ENCODE measurements at regions not wholly inside any gene's neighbourhood (a gene's known extent, or its start where the extent isn't known, plus 50 kb on each side); places are given as distances from the start of the nearest gene placed in this dataset.

DNA sequence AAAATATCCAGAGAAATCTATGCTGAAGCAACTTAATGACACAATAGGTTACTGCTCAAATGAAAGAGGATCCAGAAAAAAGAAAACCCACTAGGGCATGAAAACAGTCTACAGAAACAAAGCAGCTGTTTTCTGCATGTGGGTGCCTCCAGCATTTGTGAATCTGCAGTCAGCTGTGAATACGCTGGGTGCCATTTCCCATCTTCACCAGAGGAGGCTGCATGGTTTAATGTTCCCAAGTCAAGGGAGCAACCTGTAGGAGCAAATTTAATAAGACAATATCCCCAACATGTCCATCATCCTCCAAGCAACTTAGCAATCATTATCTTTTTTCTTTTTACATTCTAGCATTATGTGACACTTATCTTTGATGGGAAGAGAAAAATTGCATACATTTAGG lies 396.6 kb downstream of the BRINP2 start:
- DNase-seq: peak; percentile 10

DNA sequence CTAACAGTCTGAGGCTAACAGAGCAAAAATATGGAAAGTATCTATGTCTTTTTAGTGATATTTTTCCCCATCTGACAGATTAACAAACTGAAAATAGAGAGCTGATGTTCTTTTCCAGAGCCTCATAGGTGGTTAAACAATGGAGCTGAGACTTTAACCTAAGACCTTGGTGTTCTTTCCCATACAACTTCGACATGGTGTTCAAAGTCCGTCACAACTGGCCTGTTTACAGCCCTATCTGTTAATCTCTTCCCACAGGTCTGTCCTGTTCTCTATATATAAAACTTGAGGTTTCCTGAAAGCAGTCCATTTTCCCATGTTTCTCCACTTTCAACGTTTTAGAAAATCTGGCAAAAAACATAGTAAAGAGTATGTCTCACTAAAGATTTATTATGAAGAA lies 395.7 kb downstream of the BRINP2 start:
- DNase-seq: no peak

- no peak for DNase-seq
Observed at GRCh38 chr1:177561436-177561835, 390.7 kb downstream of the BRINP2 start.

- no peak for DNase-seq
Observed at GRCh38 chr1:177558372-177558771, 387.6 kb downstream of the BRINP2 start.

- DNase-seq: no peak
Observed at GRCh38 chr1:177556163-177556562, 385.4 kb downstream of the BRINP2 start.

GRCh38 chr1:177547200-177547599 lies 376.4 kb downstream of the BRINP2 start:
- DNase-seq: no peak

DNA sequence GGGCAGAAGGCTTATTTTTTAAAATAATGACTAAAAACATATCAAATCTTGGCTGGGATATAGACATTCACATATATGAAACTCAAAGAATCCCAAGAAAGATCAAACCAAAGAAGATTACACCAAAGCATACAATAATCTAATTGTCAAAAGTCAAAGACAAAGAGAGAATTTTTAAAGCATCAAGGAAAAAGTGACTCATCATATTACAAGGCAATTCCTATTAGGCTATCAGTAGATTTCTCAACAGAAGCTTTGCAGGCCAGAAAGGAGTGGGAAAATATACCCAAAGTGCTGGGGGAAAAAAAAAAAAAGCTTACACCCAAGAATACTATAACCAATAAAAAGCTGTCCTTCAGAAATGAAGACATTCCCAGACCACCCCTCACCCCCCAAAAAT lies 375.6 kb downstream of the BRINP2 start:
- no peak for DNase-seq

DNA sequence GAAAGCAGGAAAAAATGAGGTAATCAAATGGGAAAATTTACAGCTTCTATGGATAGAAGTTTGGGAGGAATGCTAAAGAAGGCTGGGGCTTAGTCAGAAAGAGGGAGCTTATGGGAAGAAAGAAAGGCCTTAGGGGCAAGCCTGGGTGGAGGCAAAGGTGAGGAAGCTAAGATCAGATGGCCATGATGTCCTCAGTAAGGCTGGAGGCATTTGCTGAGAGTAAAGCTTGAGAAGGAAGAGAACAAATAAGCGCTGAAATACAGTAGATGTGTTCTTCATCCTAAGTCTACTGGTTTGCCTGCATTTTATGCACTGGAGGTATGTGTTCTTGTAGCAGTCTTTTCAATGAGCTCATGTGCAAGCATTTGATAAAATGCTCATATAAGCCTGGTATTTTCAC lies 355.4 kb downstream of the BRINP2 start:
- DNase-seq: no peak

GRCh38 chr1:177525176-177525575 lies 354.4 kb downstream of the BRINP2 start:
- no peak for DNase-seq

DNA sequence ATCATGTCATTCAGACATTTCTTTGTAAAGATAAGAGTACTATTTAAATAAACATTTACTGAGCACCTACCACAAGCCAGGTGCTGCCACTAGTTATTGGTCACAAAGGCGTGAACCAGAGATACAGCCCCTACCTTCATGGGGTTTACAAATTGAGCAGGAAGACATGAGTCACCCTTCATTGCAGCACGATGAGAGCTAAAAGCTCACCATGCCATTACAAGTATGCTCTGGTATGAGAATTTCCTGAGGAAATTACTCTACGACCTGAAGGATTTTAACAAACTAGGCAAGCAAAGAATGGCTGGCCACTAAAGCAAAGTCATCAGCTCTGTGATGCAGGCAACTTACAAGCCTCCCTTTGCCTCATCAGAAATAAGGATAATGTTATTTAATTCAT lies 346.8 kb downstream of the BRINP2 start:
- no peak for DNase-seq

DNA sequence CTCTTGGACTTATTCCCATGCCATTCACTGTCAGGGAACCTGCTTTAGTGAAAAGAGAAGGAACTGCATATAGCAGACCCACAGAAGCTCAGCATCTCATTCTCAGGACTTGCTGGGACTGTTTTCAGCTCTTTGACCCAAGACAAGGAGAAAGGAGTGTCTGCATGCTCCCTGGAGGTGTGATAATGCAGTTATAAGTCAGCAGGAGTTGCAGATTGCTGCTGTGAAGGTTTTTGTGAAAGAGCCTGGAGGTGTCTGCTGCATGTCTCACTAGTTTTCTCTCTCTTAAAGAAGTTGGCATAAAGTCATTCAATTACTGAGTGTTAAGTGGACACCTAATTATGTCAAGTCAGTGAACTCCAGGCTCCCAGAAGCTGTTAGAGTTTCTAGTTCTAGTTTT lies 343.4 kb downstream of the BRINP2 start:
- DNase-seq: no peak

- DNase-seq: no peak
Observed at GRCh38 chr1:177511036-177511435, 340.3 kb downstream of the BRINP2 start.

DNA sequence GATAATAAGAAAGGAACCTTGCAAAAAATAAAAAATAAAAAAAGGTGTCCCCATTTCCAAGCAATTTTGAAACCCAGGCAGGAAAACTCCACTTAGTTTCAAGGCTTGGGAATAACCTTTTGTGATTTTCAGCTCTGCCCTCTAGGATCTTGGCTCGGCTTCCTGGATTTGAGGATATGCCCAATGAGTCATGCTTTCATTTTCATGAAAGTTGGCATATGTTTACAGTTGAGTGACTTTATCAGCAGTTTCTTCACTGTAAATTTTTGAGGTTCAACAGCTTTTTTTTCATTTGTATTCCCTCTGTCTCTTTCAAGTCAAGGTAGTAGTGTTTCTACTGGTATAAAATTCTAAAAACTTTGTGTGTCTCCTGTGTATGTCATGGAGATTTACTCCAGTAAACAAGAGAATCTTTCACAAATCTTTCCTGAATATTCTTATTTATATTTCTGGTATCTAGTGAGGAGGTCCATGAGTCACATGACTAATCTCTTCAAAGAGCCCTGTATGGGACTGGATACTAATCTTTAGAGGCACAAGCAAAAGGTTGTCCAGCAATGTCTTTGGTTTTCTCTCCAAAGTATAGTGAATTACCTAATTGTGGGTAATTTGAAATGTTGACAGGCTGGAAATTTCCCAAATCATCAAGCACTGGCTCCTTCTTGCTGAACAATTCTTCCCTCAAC lies 335.3 kb downstream of the BRINP2 start:
- DNase-seq: no peak

DNA sequence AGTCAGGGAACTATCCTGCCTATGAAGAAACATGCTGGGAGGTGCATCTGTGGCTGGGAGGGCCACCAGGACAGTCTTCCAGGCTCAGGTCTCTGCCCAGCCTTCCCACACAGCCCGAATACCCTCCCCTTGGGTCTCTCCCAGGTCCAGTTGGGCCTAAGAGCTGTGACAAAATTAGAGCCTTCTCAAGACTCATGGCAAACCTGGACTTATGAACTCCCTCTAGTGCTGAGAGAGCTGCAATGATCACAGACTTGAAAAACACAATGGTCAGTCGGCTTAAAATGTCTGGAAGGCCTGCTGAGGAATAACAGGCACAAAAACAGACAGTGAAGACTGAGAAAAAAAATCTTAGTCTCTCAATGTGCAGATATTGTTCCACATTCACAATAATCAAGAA lies 325.1 kb downstream of the BRINP2 start:
- DNase-seq: no peak

DNA sequence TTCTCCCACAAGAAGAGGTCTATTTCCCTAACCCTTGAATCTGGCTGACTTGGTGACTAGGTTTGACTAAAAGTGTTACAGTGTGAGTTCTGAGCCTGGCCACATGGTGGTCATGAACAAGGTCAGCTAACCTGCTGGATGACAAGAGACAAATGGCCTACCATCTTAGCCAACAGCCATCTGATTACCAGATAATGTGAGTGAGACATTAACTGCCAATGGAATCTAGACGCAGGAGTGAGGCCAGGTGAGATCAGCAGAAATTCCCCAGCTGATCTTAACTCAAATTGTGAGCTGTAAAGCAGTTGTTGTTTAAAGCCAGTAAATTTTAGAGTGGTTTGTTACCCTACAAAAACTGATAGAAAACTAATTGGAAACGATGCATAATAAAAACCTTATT lies 320.0 kb downstream of the BRINP2 start:
- no peak for DNase-seq

DNA sequence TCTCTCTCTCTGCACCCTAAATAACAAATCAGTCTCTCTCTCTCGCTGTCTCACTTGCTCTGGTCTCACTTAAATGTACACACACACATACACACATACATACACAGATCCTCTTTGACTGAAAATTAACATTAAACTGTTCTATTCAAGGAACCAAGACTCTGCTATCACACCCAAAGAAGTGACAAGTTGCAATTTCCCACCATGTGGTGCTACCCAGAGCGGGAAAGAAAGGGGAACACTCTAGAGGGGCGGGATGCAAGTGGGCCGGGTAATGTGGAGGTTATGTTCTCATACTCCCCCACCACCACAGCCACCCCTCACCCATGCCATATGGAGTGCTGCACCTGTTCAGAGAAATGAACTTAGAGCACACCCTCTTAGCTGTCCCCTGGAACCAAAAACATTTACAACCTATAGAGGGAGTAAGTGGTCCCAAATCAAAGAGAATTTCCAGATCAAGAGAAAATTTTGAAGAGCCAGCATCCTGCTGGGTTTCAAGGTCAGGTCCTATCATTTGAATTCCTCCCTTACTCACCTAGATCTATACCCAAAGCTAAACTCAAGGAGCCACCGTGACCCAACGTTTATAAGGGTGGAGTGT lies 319.4 kb downstream of the BRINP2 start:
- DNase-seq: no peak

DNA sequence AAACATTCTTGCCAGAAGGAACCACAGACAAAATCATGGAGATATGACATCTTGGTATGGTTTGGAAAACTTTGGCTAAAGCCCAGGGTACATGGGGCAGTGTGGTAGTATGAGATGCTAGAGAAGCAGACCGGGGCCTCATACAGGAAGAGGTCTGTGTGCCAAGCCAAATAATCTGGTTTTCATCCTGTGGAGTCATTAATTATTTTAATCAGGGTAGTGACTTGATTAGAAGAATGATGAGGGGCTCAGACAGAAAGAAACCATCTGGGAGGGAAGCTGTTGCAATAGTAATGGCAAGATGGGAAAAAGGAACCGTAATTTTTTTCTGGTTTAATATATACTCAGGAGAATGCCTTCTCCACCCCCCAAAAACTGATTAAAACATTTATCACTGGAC lies 318.0 kb downstream of the BRINP2 start:
- no peak for DNase-seq

DNA sequence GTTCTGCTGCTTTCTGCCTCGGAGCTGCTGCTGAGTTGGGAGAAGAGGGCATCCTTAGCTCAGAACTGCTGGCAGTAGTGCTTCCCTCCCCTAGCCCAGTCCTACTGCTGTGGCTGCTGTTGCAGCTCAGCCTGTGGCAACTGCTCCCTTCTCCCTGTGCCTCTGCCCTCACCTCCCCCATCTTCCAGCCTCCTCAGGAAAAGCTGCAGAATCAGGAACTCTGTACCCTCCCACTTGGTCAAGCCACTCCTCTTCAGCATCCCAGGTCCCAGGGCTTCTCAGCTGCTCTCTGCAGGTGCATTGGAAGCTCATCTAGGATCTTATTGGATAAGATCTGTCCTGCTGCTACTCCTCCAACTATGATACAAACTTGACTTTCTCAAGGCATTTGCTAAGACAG lies 316.7 kb downstream of the BRINP2 start:
- DNase-seq: no peak

DNA sequence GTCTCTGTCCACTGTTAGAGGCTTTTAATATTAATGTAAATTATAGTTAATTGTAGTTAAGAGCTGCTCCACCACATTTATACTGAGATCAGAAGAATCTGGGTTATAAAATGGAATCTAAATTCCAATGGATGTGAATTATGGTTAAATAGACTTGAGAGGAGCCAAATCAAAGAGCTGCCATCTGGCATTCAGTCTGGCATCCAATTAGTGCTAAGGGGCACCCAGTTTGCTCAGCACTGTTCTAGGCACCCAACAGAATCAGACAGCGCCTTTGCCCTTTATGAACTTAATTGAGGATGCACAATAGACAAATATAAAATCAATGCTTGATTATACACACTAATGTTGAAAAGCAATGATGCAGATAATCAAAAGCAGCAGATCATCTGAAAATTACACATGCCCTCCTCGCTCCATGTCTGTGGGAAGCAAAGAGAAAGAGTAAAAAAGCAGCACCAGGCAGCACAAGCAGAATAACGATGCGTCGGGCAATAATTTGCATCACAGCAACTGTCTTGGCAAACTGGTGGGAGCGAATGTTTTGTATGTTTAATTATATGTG lies 310.1 kb downstream of the BRINP2 start:
- DNase-seq: no peak

DNA sequence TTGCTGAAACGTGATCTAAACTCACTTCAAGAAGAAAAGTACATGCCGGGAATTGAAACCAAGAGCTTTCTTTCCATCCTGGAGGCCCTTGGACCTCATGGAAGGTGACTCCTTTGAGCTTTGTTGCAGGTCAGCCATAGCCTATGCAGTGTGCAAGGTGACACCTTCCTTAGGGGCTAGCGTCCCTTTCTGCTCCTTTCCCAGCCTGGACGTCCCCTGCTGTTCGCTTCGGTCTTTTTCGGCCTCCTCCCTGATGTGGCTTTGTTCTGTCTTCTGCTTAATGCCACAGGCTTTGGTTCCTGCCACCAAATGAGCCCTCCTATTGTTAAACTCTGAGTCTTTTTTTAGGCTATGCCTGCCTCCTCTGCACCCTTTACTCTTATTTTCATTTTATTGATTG lies 308.8 kb downstream of the BRINP2 start:
- no peak for DNase-seq

DNA sequence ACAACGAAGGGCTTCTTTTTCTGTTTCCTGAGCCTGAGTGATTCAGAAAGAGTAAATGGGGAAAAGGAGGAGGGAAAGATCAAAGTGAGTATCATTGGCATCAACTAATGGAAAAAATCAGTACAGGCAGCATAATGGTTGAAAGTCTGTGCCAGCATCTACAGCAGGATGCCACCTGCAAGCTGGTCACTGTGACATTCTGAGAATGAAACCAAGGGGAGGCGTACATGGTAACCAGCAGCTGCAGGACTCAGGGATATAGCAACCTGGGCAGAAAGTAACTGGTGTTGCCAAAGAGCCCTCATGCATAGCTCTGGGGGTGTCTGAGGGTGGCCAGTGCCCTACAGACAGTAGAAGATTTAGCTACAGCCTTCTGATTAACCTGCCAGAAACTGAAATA lies 305.9 kb downstream of the BRINP2 start:
- DNase-seq: peak; percentile 23

DNA sequence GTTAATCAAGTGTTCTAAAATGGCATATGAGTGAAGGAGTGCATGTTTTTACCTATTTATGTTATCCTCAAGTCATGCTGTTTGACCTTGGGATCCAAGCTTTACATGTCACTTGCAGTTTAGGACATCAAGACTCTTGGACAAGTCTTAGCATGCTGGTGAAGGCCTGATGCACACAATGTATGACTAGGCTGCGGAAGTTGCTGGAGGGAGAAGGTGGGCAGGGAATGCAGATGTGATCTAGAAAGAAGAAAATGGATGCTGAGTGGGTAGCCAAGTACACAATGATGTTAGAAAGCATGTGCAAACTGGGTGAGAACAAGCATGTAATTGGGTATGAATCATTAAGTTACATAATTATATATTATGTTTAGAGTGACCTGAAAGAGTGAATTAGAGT lies 301.8 kb downstream of the BRINP2 start:
- DNase-seq: no peak

DNA sequence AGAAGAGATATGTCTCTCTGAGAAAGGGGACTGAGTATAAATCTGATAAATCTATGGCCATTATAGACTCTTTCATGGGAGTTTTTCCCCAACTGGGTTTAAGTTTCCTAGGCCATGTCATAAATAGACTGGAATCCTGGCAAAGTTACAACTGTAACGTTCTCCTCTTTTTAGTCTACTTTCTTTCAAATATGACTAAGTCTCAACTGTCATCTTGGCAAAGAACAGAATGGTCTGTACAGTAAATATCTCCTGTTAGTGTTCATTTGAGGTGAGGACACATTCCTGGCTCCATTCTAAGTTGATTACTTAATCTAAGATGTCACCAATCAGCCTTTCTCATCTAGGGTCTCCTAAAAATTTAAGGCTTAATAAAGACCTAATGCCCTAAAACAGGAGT lies 300.5 kb downstream of the BRINP2 start:
- DNase-seq: no peak

- no peak for DNase-seq
Observed at GRCh38 chr1:177469519-177469918, 298.8 kb downstream of the BRINP2 start.

GRCh38 chr1:177466286-177466685 lies 295.5 kb downstream of the BRINP2 start:
- no peak for DNase-seq
